Activated B cell treated with CpG ODN at 0.5 μM for 24 hours (primary cell): ENCODE measurements at regions not wholly inside any gene's neighbourhood (a gene's known extent, or its start where the extent isn't known, plus 50 kb on each side); places are given as distances from the start of the nearest gene placed in this dataset.
"Not testable (repeated sequence)": the region's sequence is repeated elsewhere in the genome, so short reads cannot be mapped to it uniquely, and the experiment has no call there.

Experiments
- ATAC-seq: fragments of 200-7000 bp; cut with Tn5 transposase; one replicate; pipeline ENCODE4 v1.10.0; 2021; ENCODE audit warnings: low read depth, mild to moderate bottlenecking, moderate library complexity
- CTCF ChIA-PET: fragments of 350-600 bp; sonication (Branson Sonifier 250); formaldehyde crosslinking; loops from one replicate; lab custom pipeline; 2021; ENCODE audit warnings: antibody characterized with exemption; lab: Charles Lee
- POLR2A ChIA-PET: fragments of 350-600 bp; sonication (Branson Sonifier 250); formaldehyde crosslinking; loops from one replicate; lab custom pipeline; 2021; ENCODE audit warnings: antibody characterized with exemption; lab: Charles Lee
- DNase-seq: peaks from one replicate; pipeline ENCODE4 v3.0.0; 2022
- H3K27ac Mint-ChIP-seq: one replicate; pipeline ENCODE4 v1.8.0; 2020; ENCODE audit warnings: mixed read lengths
- H3K27me3 Mint-ChIP-seq: one replicate; pipeline ENCODE4 v1.8.0; 2021; ENCODE audit warnings: mixed read lengths
- H3K36me3 Mint-ChIP-seq: one replicate; pipeline ENCODE4 v1.8.0; 2021; ENCODE audit warnings: low read depth, mixed read lengths
- H3K4me1 Mint-ChIP-seq: one replicate; pipeline ENCODE4 v1.8.0; 2021; ENCODE audit warnings: mixed read lengths
- H3K4me3 Mint-ChIP-seq: one replicate; pipeline ENCODE4 v1.8.0; 2020; ENCODE audit warnings: mild to moderate bottlenecking, mixed read lengths
- H3K9me3 Mint-ChIP-seq: one replicate; pipeline ENCODE4 v1.8.0; 2020; ENCODE audit warnings: mixed read lengths
- CTCF ChIP-seq: fragments of 200-600 bp; IDR thresholded peaks from one replicate; pipeline ENCODE4 v1.8.0; 2022; ENCODE audit warnings: antibody characterized with exemption, mild to moderate bottlenecking
- intact Hi-C: fragments of 100-400 bp; cut with micrococcal nuclease; formaldehyde crosslinking; loops from one replicate; pipeline ENCODE4 v1.15.1; 2024

DNA sequence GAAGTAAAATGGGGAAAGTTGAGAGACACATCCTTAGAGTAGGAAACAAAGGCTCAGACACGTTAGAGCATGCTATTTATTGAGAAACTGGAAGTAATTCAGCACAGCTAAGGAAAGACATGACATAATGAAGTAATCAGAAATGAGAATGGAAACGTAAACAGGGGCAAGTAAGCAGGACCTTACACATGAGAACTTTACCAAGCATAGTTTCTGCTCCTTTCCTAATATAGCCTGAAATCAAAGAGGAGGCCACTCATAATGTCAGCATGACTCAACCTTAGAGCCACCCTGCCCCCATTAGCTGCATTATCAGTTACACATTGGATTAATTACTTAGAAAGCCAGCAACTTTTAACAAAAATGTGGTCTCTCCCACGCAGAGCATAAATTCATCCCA is 558.3 kb upstream of the GRIA3 start:
- H3K4me3 Mint-ChIP-seq, result no peak overlapping the region
- no peak overlapping the region for H3K27ac Mint-ChIP-seq
- H3K9me3 Mint-ChIP-seq, result peaks cover 3% of the 10 kb centered on the region
- H3K27me3 Mint-ChIP-seq, result no peaks in the 10 kb centered on the region
- intact Hi-C loops, result no loop called here
- H3K36me3 Mint-ChIP-seq, result no peaks in the 10 kb centered on the region
- H3K4me1 Mint-ChIP-seq, result no peaks in the 10 kb centered on the region
- ATAC-seq (no peak), DNase-seq (no peak)
- ChIA-PET CTCF (no interaction called here), POLR2A (no interaction called here)
- no peak for TF ChIP-seq CTCF

DNA sequence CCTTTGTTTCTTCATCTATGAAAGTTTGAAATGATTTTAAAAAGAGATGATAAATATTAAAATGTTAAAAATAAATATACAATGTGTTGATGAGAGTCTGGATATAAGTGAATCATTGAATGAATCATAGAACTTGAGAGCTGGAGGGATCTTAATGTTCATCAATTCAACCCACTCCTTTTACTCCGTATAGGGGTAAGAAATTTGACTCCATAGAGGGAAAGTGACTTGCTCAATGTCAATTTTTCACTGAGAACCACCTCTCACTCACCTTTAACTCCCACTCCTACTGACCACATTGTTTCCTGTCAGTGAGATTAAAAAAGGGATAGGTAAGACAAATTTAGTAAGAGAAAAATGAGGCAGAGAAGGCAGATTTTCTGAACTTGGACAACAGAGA is 557.2 kb upstream of the GRIA3 start:
- CTCF ChIA-PET, result no interaction called here
- Mint-ChIP-seq H3K9me3 (peaks cover 3% of the 10 kb centered on the region), H3K36me3 (no peaks in the 10 kb centered on the region), H3K4me1 (no peaks in the 10 kb centered on the region), H3K27ac (no peak overlapping the region), H3K4me3 (no peak overlapping the region), H3K27me3 (no peaks in the 10 kb centered on the region)
- DNase-seq (no peak), ATAC-seq (no peak)
- POLR2A ChIA-PET, result no interaction called here
- intact Hi-C loops, result no loop called here
- TF ChIP-seq CTCF, result no peak

DNA sequence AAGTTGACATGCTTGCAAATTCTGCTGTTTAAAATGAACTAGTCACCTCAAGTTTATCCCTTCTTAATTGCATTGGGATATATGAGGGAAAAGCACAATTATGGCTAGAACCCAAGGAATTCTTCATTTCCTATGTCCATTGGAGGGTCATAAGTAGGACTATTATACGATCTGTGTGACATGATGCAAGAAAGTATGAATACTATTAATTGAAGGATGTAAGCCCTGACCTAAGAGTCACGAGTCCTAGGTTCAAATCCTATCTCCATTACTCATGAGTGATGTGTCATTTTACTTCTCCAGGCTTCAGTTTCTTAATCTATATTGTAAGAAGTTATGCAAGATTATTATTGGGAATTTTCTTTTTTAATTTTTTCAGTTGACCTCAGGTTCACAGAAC is 542.9 kb upstream of the GRIA3 start:
- H3K36me3 Mint-ChIP-seq, result no peaks in the 10 kb centered on the region
- no peak for ATAC-seq
- intact Hi-C loops, result no loop called here
- CTCF ChIA-PET, result no interaction called here
- no peaks in the 10 kb centered on the region for H3K27me3 Mint-ChIP-seq
- no peak for TF ChIP-seq CTCF
- no peak overlapping the region for H3K27ac Mint-ChIP-seq
- no peak for DNase-seq
- POLR2A ChIA-PET, result no interaction called here
- H3K4me1 Mint-ChIP-seq, result no peaks in the 10 kb centered on the region
- no peaks in the 10 kb centered on the region for H3K9me3 Mint-ChIP-seq
- no peak overlapping the region for H3K4me3 Mint-ChIP-seq

DNA sequence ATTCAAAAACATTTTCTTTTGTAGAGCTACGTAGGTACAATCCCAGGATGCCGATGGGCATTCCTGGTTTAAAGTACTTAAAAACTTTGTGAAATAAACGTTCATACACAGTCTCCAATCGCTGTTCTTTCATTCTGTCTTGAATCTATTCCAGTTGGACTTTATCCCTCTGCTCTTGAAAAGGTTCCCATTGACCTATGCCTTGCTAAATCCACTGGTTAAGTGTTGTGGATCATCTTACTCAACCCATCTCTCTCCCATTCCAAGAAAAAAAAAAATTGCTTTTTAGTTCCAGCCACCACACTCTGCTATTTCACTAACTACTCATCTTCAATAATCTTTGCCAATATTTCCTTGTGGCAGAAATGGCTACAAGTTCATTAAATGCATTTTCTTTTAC is 542.3 kb upstream of the GRIA3 start:
- intact Hi-C loops, result no loop called here
- Mint-ChIP-seq H3K36me3 (no peaks in the 10 kb centered on the region), H3K4me3 (no peak overlapping the region), H3K4me1 (no peaks in the 10 kb centered on the region), H3K27me3 (no peaks in the 10 kb centered on the region), H3K9me3 (no peaks in the 10 kb centered on the region), H3K27ac (no peak overlapping the region)
- ChIA-PET POLR2A (no interaction called here), CTCF (no interaction called here)
- TF ChIP-seq CTCF, result no peak
- ATAC-seq (no peak), DNase-seq (no peak)

GRCh38 chrX:122655256-122655655 is 528.8 kb upstream of the GRIA3 start:
- H3K4me3 Mint-ChIP-seq, H3K27ac Mint-ChIP-seq, CTCF ChIA-PET, H3K4me1 Mint-ChIP-seq, intact Hi-C loops, ATAC-seq, POLR2A ChIA-PET, H3K9me3 Mint-ChIP-seq, DNase-seq, H3K36me3 Mint-ChIP-seq, H3K27me3 Mint-ChIP-seq: not testable (repeated sequence)

GRCh38 chrX:122666601-122667000 is 517.5 kb upstream of the GRIA3 start:
- no peaks in the 10 kb centered on the region for H3K4me1 Mint-ChIP-seq
- intact Hi-C loops, result no loop called here
- ATAC-seq, result no peak
- H3K27me3 Mint-ChIP-seq, result no peaks in the 10 kb centered on the region
- no peak overlapping the region for H3K27ac Mint-ChIP-seq
- TF ChIP-seq CTCF, result no peak
- no peaks in the 10 kb centered on the region for H3K36me3 Mint-ChIP-seq
- CTCF ChIA-PET, result no interaction called here
- peaks cover 2% of the 10 kb centered on the region for H3K9me3 Mint-ChIP-seq
- DNase-seq, result no peak
- no peak overlapping the region for H3K4me3 Mint-ChIP-seq
- POLR2A ChIA-PET, result no interaction called here
